Breast epithelium (tissue), 3 donors: ENCODE measurements at regions not wholly inside any gene's neighbourhood (a gene's known extent, or its start where the extent isn't known, plus 50 kb on each side); places are given as distances from the start of the nearest gene placed in this dataset.
"Not testable (repeated sequence)": the region's sequence is repeated elsewhere in the genome, so short reads cannot be mapped to it uniquely, and the experiment has no call there.

ENCODE experiments used
- CTCF ChIP-seq, 3 donors: fragments of 450-650 bp; IDR thresholded peaks; one replicate each; pipeline ENCODE4 v1.5.1; 2016 to 2017; ENCODE audit warnings: antibody characterized with exemption in 3 of 3, mild to moderate bottlenecking in 3 of 3, moderate library complexity in 3 of 3
- POLR2A ChIP-seq: fragments of 450-650 bp; IDR thresholded peaks from one replicate; pipeline ENCODE4 v1.6.1; 2016; ENCODE audit warnings: antibody characterized with exemption, mild to moderate bottlenecking, moderate library complexity
- POLR2AphosphoS5 ChIP-seq, 3 donors: sonication (generic); formaldehyde crosslinking; IDR thresholded peaks; one replicate each; pipeline ENCODE4 v1.6.1; 2017; ENCODE audit warnings: antibody characterized with exemption in 3 of 3

GRCh38 chr7:63580045-63580444, 418.6 kb upstream of the ZNF722 start:
- TF ChIP-seq POLR2A; POLR2AphosphoS5 (IDR thresholded peaks at IDR 0.05); CTCF (IDR thresholded peaks at IDR 0.05): not testable (repeated sequence)
